Motor neuron (in vitro differentiated cells): ENCODE measurements at regions not wholly inside any gene's neighbourhood (a gene's known extent, or its start where the extent isn't known, plus 50 kb on each side); places are given as distances from the start of the nearest gene placed in this dataset.
A peak's percentile ranks its signal among the peaks of the same experiment; 100 is the strongest.
"Not testable (repeated sequence)": the region's sequence is repeated elsewhere in the genome, so short reads cannot be mapped to it uniquely, and the experiment has no call there.

Experiments used
- ATAC-seq, 8 experiments: fragments of 200-7000 bp; cut with Tn5 transposase; replicated peaks in 6 of 8; 2 replicates each; pipeline ENCODE4 v1.8.0; 2021; ENCODE audit warnings: mild to moderate bottlenecking in 8 of 8, moderate library complexity in 8 of 8
- H3K27ac ChIP-seq, 2 donors: fragments of 250-450 bp; sonication (Bioruptor Pico); 2 replicates each; pipeline ENCODE4 v1.9.0; 2021; ENCODE audit warnings: antibody characterized with exemption in 2 of 2, mild to moderate bottlenecking in 2 of 2, moderate library complexity in 1 of 2
- H3K4me1 ChIP-seq, 2 donors: fragments of 250-450 bp; sonication (Bioruptor Pico); replicated peaks in 1 of 2; 2 replicates each; pipeline ENCODE4 v1.6.1; 2021; ENCODE audit warnings: antibody characterized with exemption in 2 of 2, mild to moderate bottlenecking in 2 of 2, moderate library complexity in 1 of 2
- H3K4me3 ChIP-seq, 5 donors: fragments of 250-450 bp; sonication (Bioruptor Pico); 2 replicates each; pipeline ENCODE4 v1.9.0; 2021; ENCODE audit warnings: antibody characterized with exemption in 5 of 5, mild to moderate bottlenecking in 5 of 5, moderate library complexity in 4 of 5
- WGBS, 10 experiments: fragments of 450-650 bp; shearing (Covaris generic); methylation state at CpG; one replicate each; pipeline ENCODE4 v1.0.0; 2022; 5-methylcytosine and 5-hydroxymethylcytosine counted together
- in situ Hi-C, 9 experiments: fragments of 400-800 bp; cut with MboI; loops; one replicate each; pipeline ENCODE4 v1.15.0; 2021; ENCODE audit warnings: low sequenced_read_pairs in 9 of 9, low pct_unique_long_range_greater_than_20kb in 2 of 9; ENCODE audit not compliant: unreplicated experiment in 9 of 9

DNA sequence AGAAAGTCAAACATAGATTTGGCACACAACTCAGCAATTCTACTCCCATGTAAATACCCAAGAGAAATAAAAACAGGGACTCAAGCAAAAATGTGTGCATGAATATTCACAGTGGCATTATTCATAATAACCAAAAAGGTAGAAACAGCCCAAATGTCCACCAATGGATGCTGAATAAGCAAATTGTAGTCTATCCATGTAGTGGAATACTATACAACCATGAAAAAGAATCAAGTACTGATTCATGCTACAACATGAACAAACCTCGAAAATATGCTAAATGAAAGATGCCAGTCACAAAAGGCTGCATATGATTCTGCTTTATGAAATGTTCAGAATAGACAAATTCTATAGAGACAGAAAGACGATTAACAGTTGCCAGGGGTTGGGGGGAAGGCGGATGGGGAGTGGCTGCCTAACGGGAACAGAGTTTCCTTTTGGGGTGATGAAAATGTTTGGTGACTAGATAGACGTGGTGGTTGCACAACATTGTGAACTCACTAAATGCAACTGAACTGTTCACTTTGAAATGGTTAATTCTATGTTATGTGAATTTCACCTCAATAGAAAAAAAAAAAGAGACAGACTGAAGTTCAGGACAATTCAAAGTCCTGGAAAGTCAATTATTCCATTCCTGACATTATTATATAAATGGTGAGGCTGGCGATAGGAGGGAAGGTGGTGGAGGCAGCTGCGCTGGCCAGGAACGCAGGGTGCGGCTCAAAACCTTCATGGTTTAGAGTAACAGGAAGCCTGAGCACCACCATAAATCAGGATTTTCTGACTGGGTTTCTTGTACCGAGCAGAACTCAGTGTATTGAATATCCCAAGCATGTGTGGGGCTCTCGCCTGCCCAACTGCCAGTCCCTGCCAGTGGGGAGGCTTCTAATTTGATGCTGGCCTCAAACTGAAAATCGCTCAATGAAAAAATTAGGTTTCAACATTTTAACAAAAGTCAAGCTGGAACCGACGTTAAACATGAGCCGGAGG is 300.9 kb downstream of the C16orf95 start:
- in situ Hi-C loops: no loop called here
- Histone ChIP-seq H3K4me3 (no peak overlapping the region), H3K27ac (no peak overlapping the region), H3K4me1 (peaks cover 0 to 8% of the 10 kb centered on the region in 2 donors)
- WGBS, 10 experiments: 22 to 95% (median 79%) methylated on average over 4 to 12 of the region's 15 CpGs; no CpG with 5 or more reads in 1 of the 10 experiments
- ATAC-seq: no peak

DNA sequence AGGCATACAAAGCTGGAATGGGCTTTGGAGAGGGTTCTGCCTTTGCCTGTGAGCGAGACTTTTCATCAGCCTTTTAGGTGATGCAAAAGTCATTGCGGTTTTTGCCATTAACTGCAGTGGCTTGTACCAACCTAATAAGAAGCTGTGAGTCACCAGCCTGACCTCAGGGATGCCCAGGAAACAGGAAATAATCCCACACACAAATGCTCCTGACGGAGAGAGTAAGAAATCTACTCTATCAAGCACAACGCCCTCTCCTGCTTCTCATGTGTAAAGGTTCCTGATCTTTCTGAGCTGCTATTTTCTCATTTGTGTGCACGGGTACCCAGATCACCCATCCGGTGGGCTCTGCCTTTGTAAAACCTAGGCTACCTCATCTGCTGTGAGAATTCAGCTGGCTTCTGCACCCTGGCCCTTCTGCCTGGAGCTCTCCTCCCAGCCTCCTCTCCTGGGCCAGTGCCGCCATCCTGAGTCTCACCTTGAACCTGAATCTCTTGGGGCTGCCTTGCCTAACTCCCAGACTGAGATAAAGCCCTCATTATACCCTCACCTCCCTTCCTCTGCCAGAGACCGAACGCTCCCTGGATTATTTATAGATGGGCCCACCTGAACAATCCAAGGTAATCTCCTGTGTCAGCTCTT is 299.7 kb downstream of the C16orf95 start:
- in situ Hi-C loops: no loop called here
- peak in 5 of 8 experiments; percentile 78 to 98 (median 93) for ATAC-seq
- peaks cover 0 to 8% of the 10 kb centered on the region in 2 donors for H3K4me1 ChIP-seq
- no peak overlapping the region for H3K4me3 ChIP-seq
- WGBS, 10 experiments: 10 to 80% (median 68%) methylated on average over 1 to 9 of the region's 9 CpGs
- H3K27ac ChIP-seq: no peak overlapping the region

DNA sequence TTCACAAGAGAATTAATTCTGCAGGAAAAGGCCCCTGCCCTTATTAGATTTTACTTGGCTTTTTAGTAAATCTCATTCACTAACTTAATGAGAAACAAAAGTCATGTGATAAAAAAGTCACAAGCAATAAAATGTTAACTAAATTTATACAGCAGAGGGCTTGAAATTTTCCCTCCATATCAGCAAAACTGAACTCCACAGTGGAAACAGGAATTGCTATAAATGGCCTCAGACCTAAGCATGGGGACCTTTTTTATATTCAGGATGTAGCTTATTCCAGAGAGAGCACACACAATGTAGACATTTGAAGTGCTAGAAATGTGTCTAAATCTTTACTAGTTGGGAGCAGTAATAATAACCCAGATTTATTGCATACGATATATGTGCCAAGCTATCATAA is 291.5 kb downstream of the C16orf95 start:
- no peak for ATAC-seq

DNA sequence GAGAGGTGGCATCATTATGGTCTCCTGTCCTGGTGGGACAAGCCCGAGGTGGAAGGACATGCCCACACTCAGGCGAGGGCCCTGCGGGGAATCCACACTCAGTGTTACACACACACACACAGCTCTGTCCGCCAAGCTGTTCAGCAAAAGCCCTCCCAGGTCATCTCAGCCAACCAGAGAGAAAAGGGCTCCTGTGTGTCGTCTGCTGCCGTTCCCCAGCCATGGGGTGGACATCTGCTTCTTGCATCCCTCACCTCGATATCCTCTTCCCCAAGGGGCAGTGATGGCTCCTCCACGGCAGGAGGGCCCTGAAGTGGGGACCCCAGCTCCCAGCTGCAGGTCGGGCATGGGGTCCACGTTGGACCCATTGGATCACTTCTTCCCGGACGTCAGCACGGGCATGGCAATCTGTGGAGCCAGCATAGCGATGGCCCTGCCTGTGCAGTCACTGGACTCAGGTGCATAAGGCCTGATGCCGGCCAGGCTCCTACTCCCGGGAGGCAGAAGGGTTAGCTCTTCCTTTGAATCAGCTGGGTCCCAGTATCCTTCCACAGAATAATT is 290.1 kb downstream of the C16orf95 start:
- no peak overlapping the region for H3K27ac ChIP-seq

More for the DNA sequence above, 291.5 kb downstream of the C16orf95 start:
- Histone ChIP-seq H3K4me1 (no peaks in the 10 kb centered on the region), H3K27ac (no peak overlapping the region), H3K4me3 (no peak overlapping the region)
- in situ Hi-C loops: no loop called here
- 89 to 100% (median 100%) methylated on average over 1 of the region's 1 CpG; no CpG with 5 or more reads in 6 of the 10 experiments for WGBS, 10 experiments

DNA sequence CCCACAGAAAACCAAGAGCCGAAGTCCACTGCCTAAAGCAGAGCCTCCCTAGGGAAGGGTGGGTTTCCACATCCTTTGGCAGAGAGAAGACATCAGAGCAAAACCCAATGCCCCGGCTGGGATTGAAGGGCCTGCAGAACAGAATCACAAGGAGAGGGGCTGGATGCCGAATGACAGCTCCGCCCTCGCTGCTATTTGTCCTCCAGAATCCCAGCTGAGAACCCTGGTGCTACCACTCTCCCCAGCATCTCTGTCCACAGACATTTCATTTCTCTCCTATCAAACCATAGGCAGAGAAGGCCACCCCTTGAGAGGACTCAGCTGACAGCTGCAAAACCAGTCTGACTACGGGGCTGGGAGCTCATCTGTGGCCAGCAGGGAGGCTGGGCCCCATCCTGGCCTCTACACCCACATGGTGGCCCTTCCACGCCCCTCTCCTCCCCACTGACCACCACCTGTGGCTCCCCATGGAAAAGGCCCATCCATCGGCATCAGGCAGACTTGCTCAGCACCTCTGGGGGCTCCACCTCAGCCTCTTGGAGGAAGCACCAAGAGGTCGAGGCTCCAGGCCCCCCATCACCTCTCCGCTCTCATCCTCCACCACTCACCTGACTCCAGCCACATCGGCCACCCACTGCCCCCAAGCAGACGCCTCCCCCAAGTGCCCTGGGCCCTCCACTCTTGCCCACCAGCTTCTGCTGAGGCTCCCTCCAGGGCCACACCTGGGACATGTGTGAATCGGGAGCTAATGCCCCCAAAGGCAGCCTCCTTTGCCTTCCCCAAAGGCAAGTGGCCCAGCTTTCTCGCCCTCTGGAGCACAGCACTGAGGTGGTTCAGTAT is 288.5 kb downstream of the C16orf95 start:
- no peaks in the 10 kb centered on the region for H3K4me1 ChIP-seq
- ATAC-seq: no peak
- 75 to 88% (median 76%) methylated on average over 1 to 4 of the region's 14 CpGs; no CpG with 5 or more reads in 7 of the 10 experiments for WGBS, 10 experiments

More for the DNA sequence above, 290.1 kb downstream of the C16orf95 start:
- in situ Hi-C loops: no loop called here
- H3K4me1 ChIP-seq: no peaks in the 10 kb centered on the region
- no peak overlapping the region for H3K4me3 ChIP-seq
- WGBS, 10 experiments: 44 to 91% (median 83%) methylated on average over 1 to 8 of the region's 16 CpGs; no CpG with 5 or more reads in 1 of the 10 experiments
- ATAC-seq: no peak

DNA sequence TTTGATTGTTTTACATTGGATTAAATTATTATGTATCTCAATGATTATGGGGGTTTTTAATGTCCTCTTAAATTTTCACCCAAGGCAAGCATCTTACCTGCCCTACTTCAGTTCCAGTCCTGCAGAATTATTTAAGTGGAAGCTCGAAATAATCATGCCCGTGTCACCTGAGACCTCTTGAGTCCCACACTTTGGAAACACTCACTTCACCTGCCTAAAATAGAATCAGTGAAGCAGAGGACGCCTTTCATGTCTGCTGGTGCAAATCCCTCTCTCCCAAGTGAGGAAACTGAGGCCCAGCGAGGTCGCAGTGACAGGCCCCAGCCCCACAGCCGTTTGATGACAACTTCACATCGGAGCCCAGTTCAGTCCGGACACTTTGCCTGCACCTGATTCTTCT is 284.6 kb downstream of the C16orf95 start:
- H3K4me3 ChIP-seq: no peak overlapping the region
- H3K27ac ChIP-seq: no peak overlapping the region
- in situ Hi-C loops: no loop called here
- no peaks in the 10 kb centered on the region for H3K4me1 ChIP-seq
- no peak for ATAC-seq
- 0 to 91% (median 68%) methylated on average over 1 to 8 of the region's 8 CpGs for WGBS, 10 experiments

More for the DNA sequence above, 288.5 kb downstream of the C16orf95 start:
- Histone ChIP-seq H3K4me3 (no peak overlapping the region), H3K27ac (no peak overlapping the region)
- in situ Hi-C loops: no loop called here

DNA sequence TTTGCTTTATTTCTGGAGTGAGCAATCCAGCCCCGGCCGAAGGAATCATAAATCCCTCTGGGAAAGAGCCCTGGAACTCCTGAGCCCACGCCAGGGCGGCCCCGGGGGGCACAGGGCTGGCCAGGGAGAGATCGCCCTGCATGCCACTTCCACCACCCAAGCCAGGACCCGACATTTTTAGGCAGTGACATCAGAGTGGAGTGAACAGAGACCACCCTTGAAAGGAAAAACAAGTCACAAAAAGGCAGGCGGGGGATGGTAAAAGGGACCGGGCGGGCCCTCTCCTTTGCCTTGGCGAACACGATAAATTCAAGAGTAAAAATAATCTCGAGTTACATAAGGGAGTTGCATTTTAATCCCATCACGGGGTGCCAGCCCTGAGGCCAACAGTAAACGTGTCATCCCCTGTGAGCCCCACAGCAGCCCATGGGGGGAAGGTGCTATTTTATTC is 284.1 kb downstream of the C16orf95 start:
- in situ Hi-C loops: no loop called here
- 8 to 96% (median 77%) methylated on average over 1 to 10 of the region's 15 CpGs; no CpG with 5 or more reads in 1 of the 10 experiments for WGBS, 10 experiments
- H3K27ac ChIP-seq: no peak overlapping the region

DNA sequence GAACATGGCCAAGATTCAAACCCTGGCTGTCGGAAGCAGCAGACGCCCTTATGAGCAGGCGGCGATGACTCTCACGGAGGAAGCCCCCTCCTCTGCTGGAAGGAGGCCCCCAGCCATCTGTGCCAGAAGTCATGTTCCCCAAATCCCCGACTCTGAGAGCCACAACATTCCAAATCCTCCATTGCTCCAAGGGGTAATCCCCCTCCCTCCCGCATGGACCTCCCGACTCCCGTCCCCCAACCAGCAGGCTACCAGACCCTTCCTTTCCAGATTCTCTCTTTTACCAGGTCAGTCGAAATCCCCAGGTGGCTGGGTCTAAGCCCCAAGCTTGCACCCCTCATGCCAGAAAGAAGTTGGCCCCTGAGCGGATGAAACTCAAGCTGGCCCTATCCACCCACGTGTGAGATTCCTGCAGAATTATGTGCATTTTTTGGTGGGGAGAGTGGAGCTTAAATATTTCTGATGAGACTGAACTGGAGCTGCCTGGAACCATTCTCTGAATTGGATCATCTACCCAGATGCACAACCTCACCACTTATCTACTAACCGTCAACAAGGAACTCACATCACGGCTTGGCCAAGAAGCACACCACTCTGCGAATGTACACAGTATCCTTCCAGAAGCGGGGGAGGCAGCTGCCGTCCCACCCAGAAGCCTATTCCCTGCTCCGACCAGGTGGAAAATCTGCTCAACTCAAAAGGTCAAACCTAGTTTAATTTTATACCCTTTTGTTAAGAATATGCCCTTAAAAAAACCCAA is 283.5 kb downstream of the C16orf95 start:
- 65 to 92% (median 79%) methylated on average over 1 to 9 of the region's 18 CpGs; no CpG with 5 or more reads in 3 of the 10 experiments for WGBS, 10 experiments
- Histone ChIP-seq H3K4me3 (no peak overlapping the region), H3K27ac (no peak overlapping the region), H3K4me1 (no peaks in the 10 kb centered on the region)
- ATAC-seq: no peak
- in situ Hi-C loops: no loop called here

More for the DNA sequence above, 284.1 kb downstream of the C16orf95 start:
- ATAC-seq: no peak
- no peaks in the 10 kb centered on the region for H3K4me1 ChIP-seq
- H3K4me3 ChIP-seq: no peak overlapping the region

DNA sequence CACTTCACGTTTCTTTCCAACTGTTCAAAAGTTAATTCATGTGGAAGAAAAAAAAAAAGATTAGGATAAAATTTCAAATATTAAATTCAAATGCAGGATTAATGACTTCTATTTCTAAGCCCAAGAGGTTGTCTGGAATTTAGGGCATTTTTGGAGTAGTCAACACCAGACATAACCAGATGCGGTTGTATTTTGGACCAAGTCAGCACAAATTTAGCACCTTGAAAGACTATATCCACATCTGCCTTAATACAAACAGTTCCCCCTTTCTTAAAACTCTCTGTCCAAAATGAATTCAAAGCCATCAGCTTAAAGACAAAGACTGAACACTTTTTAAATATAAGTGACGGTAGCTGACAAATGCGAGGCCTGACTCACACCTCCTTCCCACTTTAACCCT is 282.9 kb downstream of the C16orf95 start:
- in situ Hi-C loops: no loop called here
- H3K27ac ChIP-seq: no peak overlapping the region
- H3K4me1 ChIP-seq: no peaks in the 10 kb centered on the region
- ATAC-seq: no peak
- no peak overlapping the region for H3K4me3 ChIP-seq
- WGBS, 10 experiments: 16 to 81% (median 60%) methylated on average over 1 to 4 of the region's 4 CpGs; no CpG with 5 or more reads in 1 of the 10 experiments

DNA sequence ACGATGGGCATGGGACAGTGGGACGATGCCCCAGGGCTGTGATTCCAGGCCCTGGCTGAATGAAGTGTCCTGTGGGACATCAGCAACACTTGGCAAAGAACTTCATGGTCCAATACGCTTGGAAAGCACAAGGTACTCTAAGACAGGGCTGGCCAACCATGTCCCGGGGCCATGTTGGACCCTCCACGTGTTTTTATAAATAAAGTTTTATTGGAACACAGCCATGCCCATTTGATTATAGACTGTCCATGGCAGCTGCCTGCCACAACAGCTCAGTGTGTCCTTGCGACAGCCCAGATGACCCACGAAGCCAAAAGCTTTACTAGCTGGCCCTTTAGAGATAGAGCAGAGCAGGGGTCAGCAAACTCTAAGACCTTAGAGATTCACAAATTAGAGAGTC is 282.1 kb downstream of the C16orf95 start:
- no peaks in the 10 kb centered on the region for H3K4me1 ChIP-seq
- H3K4me3 ChIP-seq: no peak overlapping the region
- WGBS, 10 experiments: 57 to 93% (median 80%) methylated on average over 2 to 6 of the region's 7 CpGs; no CpG with 5 or more reads in 3 of the 10 experiments
- H3K27ac ChIP-seq: no peak overlapping the region
- in situ Hi-C loops: no loop called here
- ATAC-seq: no peak

DNA sequence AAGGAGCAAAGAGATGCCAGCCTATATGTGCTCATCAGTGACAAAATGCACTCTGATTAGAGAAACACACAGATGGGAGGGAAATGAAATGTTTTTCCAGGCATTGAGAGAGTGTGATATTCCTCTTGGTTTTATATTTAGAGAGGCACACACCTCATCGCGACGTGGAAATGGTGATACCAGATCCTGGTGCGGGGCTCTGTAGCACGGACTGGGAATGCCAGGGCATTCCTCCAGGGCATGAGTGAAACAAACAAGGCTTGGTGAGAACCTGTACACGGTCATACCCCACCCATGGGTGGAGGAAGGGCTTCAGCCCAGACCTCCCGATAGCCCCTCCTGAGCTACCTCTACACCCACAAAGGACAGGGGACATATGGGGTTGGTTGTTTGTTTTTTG is 280.2 kb downstream of the C16orf95 start:
- H3K4me3 ChIP-seq: no peak overlapping the region
- in situ Hi-C loops: no loop called here
- no peaks in the 10 kb centered on the region for H3K4me1 ChIP-seq
- H3K27ac ChIP-seq: no peak overlapping the region
- WGBS, 10 experiments: 0 to 100% (median 84%) methylated on average over 1 to 6 of the region's 7 CpGs; no CpG with 5 or more reads in 3 of the 10 experiments
- no peak for ATAC-seq

DNA sequence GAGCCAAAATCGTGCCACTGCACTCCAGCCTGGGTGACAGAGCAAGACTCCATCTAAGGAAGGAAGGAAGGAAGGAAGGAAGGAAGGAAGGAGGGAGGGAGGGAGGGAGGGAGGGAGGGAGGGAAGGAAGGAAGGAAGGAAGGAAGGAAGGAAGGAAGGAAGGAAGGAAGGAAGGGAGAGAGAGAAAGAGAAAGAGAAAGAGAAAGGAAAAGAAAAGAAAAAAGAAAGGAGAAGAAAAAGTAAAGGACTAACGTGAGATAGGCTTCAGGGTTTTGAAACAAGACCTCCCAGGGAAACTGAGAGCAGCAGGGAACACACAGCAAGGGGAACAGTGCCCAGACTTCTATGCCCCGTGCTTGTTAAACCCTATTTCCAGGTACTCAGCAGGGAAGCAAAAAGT is 278.7 kb downstream of the C16orf95 start:
- H3K4me1 ChIP-seq, H3K27ac ChIP-seq, H3K4me3 ChIP-seq, ATAC-seq, in situ Hi-C loops: not testable (repeated sequence)
- 19 to 100% (median 43%) methylated on average over 1 to 2 of the region's 3 CpGs; no CpG with 5 or more reads in 2 of the 10 experiments for WGBS, 10 experiments
